ENCODE measurements at regions not wholly inside any gene's neighbourhood (a gene's known extent, or its start where the extent isn't known, plus 50 kb on each side); places are given as distances from the start of the nearest gene placed in this dataset.

- no peak for TF ChIP-seq TAF1 (IDR thresholded peaks at IDR 0.05; ENCODE audit: borderline replicate concordance, low read depth, low read length)
- TF ChIP-seq POLR2AphosphoS5 (IDR thresholded peaks at IDR 0.05; ENCODE audit: low read depth, low read length) = no peak
These were observed 272.4 kb downstream of the IRF8 start for GRCh38 chr16:86171329-86171728.
